Fibroblast of skin of right biceps (primary cell): ENCODE measurements at regions not wholly inside any gene's neighbourhood (a gene's known extent, or its start where the extent isn't known, plus 50 kb on each side); places are given as distances from the start of the nearest gene placed in this dataset.
"Not testable (repeated sequence)": the region's sequence is repeated elsewhere in the genome, so short reads cannot be mapped to it uniquely, and the experiment has no call there.

ENCODE experiments used
- DNase-seq: peaks from one replicate; pipeline ENCODE4 v3.0.0-alpha.2; 2013

DNA sequence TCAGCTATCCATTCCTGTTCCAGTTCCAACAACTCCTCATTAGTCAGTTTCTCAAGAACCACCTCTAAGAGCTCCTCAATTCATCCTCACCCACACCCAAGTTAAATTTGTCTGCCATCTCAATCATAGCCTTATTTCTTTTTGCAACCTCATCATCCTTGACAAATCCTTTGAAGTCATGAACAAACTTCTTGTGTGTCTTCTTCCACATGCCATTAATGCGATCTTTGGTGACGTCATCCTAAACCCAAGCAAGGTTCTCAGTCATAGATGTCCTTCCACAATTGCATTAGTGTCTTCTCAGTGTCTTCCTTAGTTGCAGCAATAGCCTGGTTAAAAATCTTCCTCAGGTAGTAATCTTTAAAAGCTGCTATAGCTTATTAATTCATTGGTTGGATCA, 71.2 kb upstream of the FSIP2 start:
- DNase-seq, result no peak

DNA sequence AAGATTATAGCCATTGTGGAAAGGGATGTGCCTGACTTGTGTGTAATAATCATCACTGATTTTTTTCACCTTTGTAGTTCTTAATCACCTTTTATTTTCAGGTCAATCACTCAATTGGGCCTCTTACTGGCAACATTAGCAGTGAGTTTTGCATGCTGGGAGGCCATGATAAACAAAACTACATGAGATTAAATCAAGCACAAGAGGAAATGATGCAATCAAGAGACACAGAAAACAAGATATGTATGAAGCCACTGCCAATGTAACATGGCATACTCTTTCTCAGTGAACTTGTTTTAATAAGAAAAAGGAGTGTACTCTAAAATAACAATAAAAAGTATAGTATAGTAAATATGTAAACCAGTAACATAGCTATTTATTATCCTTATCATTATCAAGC, 69.9 kb upstream of the FSIP2 start:
- DNase-seq, result peak; percentile 5

DNA sequence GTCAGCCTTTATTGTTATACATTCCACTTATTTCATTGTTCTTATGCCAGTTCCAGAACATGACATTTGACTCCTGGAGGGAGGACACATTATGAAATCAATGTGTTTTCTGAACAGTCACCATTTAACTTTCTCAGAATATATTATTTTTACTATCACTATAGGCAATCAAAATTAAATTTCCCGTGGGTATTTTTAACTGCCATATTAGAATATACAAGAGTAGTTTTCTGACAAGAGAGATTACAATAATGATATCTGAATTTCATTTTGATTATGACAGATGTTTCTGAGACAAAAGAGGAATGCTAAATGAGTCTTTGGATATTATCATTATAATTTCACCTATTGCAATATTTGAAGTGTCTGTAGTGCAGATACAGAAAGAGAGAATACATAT, 64.4 kb upstream of the FSIP2 start:
- no peak for DNase-seq

DNA sequence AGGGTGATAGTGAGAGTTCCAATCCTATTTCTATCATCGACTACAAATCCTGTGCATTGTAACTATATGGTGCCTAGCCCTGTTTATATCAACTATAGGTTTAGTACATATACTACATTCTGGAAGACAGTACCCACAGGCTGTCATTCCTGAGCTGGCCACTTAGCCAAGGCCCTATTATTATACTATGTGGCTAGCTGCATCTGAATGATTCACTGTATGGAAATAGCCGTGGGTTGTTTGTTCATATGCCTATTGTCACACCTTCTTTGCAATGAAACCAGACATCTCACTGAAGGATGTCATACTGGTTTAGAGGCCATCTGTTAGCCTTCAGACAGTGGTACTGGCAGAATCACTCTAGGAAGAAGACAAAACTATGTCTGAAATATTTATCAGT, 62.3 kb upstream of the FSIP2 start:
- no peak for DNase-seq

DNA sequence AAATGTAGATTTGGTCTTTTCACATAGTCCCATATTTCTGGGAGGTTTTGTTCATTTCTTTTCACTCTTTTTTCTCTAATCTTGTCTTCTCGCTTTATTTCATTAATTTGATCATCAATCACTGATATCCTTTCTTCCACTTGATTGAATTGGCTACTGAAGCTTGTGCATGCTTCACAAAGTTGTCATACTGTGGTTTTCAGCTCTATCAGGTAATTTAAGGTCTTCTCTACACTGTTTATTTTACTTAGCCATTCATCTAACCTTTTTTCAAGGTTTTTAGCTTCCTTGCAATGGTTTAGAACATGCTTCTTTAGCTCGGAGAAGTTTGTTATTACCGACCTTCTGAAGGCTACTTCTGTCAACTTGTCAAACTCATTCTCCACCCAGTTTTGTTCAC, 51.6 kb upstream of the FSIP2 start:
- not testable (repeated sequence) for DNase-seq

DNA sequence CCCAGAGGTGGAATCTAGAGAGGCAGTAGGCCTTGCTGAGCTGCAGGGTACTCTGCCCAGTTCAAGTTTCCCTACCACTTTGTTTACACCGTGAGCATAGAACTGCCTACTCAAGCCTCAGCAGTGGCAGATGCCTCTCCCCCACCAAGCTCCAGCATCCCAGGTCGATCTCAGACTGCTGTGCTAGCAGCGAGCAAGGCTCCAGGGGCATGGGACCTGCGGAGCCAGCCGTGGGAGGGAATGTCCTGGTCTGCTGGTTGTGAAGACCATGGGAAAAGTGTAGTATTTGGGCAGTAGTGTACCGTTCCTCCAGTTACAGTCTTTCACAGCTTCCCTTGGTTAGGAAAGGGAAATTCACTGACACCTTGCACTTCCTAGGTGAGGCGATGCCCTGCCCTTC, 50.6 kb upstream of the FSIP2 start:
- no peak for DNase-seq
